Fibroblast of pulmonary artery (primary cell): ENCODE measurements at regions not wholly inside any gene's neighbourhood (a gene's known extent, or its start where the extent isn't known, plus 50 kb on each side); places are given as distances from the start of the nearest gene placed in this dataset.

Experiments used
- DNase-seq: peaks from one replicate; pipeline ENCODE4 v3.0.0-alpha.2; 2010; ENCODE audit warnings: low read depth
- H3K4me3 ChIP-seq: replicated peaks from 2 replicates; pipeline ENCODE4 v1.5.1; 2011; ENCODE audit warnings: low read depth, mild to moderate bottlenecking, control low read depth, low read length, moderate library complexity
- CTCF ChIP-seq: IDR thresholded peaks from 2 replicates; pipeline ENCODE4 v1.5.1; 2011; ENCODE audit warnings: mild to moderate bottlenecking, control low read depth, low read length, inconsistent platforms; ENCODE audit errors: missing control alignments

GRCh38 chr17:77484111-77484510 is 343.3 kb downstream of the SEC14L1 start:
- TF ChIP-seq CTCF, result no peak
- H3K4me3 ChIP-seq, result no peak overlapping the region
- no peak for DNase-seq

GRCh38 chr17:77485089-77485833 is 344.5 kb downstream of the SEC14L1 start:
- no peak overlapping the region for H3K4me3 ChIP-seq
- DNase-seq, result no peak
- no peak for TF ChIP-seq CTCF

GRCh38 chr17:77487211-77487629 is 346.5 kb downstream of the SEC14L1 start:
- H3K4me3 ChIP-seq, result no peak overlapping the region
- no peak for TF ChIP-seq CTCF
- no peak for DNase-seq

- no peak overlapping the region for H3K4me3 ChIP-seq
- no peak for DNase-seq
- no peak for TF ChIP-seq CTCF
These were observed 347.1 kb downstream of the SEC14L1 start for GRCh38 chr17:77487677-77488530.

GRCh38 chr17:77488531-77489238 is 347.9 kb downstream of the SEC14L1 start:
- no peak for DNase-seq
- TF ChIP-seq CTCF, result no peak
- no peak overlapping the region for H3K4me3 ChIP-seq

- no peak for DNase-seq
- TF ChIP-seq CTCF, result no peak
- H3K4me3 ChIP-seq, result no peak overlapping the region
These were observed 348.6 kb downstream of the SEC14L1 start for GRCh38 chr17:77489239-77489892.
